ENCODE measurements at regions not wholly inside any gene's neighbourhood (a gene's known extent, or its start where the extent isn't known, plus 50 kb on each side); places are given as distances from the start of the nearest gene placed in this dataset.

DNA sequence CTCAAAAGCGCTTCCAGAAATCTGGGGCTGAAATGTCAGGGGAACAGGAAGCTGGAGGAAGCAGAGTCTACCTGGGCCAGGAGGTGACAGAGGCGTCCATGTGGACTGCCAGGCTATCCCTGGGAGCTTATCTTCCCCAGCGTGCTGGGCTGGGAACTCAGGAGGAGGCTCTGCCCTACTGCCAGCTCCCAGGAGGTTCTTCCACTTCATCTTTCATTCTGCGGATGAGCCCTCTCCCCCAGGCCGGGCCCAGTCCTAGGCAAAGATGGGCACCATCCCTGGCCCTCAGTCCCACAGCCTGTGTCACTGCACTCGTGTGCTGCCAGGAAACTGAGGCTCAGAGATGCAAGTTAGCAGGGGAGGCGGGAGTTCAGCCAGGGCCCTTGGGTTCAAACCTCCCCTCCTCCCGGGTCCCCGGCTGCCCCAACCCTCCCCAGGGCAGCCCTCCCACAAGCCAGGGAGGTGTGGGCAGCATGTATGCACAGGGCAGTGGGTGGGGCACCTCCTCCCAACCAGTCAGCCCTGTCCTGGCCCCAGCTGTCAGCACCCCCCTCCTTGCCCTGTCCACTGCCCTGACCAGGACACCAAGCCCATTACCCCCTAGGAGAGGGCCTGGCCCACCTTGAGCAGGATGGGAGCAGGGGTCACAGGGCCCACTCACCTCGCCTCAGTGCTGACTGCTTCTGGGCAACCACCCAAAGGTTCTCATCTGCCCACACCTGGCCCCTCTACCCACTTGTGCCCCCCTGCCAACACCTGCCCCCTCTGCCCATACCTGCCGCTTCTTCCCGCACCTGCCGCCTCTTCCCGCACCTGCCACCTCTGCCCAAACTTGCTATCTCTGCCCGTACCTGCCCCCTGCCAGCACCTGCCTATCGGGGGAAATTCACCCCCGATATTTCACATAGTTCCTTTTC is 226.0 kb downstream of the NPHP4 start:
- peak; percentile 75 for DNase-seq

DNA sequence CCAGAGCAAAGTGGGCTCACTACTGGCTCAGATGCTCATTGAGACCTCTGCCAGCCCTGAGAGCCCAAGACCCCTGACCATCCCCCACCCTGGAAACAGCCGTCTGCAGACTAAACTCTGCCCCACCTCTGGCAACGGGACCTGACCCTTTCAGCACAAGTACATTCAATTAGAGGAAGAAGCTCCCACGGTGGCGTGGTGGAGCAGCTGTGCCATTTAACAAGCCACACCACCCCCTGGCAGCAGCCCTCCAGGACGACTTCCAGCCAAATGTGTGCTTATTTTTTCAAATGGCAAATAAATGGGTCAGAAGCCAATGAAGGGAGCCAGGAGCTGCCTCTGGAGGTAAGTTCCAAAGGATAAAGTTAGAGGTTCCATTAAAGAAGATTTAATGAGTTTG is 226.7 kb downstream of the NPHP4 start:
- no peak for DNase-seq

DNA sequence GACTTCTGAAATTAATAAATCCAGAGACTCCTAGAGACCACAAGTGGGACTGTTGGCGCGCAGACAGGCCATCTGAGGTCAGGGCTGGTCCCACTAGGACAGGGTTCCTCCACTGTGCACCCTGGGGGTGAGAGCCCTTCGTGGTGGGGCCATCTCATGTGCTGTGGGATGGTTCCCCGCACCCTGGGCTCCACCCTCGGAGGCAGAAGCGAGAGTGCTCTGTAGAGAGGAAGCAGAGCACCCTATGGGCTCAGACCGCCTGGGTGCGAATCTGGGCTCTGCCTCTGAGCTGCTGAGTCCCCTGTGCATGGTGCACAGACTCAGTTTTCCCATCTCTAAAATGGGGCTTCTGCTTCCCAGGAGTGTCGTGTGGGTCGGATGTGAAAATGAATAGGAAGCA is 227.3 kb downstream of the NPHP4 start:
- no peak for DNase-seq

DNA sequence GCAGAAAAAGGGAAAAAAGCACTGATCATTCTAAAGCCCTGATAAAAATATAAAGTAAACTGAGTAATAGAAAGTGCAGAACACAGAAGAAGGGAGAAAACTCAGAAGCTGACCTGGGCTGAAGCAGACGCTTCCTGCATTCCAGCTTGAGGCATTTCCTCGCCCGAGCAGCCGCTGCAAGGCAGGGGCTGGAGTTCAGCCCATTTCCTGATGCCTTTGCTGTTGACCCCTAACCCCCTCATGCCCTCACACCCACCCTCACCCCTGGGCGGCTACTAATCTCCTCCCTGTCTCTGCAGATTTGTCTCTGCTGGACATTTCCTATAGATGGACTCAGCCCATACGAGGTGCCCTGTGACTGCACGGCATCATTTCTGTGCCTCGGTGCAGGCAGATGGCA is 227.8 kb downstream of the NPHP4 start:
- DNase-seq, result no peak

DNA sequence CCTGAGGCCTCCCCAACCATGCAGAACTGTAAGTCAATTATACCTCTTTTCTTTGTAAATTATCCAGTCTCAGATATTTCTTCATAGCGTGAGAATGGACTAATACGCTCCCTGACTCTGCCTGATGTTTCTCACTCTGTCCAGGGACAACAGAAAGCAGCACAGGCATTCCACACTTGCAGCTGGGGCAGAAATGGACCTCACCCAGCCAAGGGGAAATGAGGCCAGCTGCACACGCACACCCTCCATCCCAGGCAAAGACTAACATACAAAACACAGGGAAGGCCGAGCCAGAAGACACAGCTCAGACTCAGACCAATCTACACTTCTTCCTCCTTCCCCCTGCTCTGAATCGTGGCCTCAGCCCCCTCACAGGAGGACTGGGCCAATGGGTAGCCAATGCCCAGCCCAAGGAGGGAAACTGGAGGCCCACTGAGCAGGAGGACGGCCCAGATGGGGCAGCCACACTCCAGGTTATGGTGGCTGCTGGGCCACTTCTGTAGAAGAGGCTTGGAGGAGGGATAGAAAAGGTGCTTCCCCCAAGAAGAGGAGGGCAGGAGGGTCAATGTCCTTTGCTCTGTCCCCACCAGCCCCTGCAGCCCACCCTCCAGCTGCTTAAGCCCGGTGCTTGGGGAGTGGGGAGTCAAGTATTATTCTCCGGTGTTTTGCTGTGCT is 228.4 kb downstream of the NPHP4 start:
- DNase-seq, result no peak

DNA sequence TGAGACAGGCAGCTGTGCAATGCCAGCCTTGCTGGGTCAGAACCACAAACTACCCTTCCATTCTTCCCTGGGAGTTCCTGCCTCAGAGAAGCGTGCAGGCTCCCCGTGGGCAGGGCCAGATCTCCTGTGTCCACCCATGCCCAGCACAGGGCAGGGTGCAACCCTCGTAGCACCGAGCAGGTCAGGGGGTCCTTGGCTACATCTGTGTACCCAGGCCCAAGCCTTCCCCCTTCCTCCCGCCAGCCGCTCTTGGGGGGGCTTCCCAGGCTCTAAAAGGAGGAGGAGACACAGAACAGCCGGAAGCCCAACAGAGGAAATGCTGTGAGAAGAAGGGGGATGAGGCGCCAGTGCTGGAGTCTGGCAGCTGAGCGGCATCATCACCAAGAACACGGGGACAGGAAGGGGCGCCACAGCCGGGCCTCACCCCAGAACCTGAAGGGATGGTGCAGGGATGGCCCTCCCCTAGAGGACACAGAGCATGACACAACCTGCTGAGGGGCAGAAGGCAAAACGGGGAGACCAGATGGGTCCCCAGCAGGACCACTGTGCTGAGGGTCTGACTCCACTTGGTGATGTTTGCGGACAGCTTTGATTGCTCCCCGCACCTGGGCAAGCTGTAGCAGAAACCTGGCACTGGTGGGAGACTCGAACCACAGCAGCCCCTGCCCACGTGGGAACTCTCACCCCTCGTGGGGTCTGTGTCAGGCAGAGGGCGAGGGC is 233.2 kb downstream of the NPHP4 start:
- no peak for DNase-seq

DNA sequence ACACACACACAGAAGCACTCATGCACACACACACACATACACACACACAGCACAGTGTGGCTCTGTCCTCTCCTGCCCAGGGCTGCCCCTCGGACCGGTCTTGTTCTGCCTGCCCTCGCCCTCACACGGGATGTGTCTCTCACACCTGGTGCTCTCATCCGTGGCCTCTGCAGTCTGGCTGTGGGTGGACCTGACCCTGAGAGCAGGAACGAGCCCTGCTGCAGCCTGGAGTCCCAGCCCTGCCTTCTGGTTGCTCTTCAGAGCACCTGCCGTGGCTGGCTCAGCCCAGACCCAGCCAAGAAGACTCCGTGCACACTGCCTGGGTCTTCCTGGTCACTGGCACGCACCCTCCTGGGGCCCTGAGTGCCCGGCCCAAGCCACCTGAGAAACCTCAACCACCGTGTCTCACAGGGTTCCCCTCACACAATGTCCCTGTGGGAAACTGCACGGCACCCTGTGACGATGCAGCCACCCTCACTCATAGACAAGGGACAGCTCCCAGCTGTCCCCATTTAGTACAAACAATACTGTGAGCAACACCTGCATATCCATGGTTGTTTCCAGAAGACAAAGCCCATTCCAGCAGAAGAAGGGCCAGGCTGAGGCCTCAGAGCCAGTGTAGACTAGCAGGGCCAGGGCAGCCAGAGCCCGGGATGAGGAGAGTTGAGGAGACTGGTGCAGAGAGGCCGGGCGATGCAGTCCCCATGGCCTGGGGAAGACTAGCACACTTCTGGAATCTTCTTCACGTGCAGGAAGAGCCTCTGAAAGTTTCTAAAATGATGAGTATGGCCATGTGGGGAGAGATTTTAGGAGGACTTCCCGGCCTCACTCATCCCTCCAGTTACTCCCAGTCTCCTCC is 234.0 kb downstream of the NPHP4 start:
- peak; percentile 46 for DNase-seq

DNA sequence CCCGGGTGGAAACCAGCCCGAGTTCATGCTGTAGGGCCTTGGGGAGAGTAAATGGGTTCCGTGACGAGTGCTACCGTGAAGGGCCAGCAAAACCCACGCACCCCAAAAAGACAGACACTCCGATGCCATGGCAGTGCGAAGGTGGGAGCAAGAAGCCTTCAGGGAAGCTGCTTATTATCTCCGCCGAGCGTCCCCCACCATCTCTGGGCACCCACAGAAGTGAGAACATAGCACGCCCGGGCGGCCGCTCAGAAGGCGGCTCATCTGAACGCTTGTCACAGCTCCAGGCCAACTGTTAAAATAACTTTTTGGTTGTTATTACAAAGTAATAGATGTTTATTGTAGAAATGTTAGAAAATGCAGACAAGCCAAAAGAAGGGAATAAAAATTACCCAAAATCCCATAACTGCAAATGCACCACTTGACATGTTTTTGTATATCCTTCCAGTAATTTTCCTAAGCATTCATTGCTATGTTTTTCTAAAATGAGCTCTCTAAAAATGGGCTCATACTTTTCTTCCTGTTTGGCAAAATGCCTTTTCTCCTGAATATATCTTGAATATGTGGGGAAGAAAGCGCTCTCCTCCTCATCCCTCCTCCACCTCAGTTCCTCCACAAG is 234.9 kb downstream of the NPHP4 start:
- no peak for DNase-seq

DNA sequence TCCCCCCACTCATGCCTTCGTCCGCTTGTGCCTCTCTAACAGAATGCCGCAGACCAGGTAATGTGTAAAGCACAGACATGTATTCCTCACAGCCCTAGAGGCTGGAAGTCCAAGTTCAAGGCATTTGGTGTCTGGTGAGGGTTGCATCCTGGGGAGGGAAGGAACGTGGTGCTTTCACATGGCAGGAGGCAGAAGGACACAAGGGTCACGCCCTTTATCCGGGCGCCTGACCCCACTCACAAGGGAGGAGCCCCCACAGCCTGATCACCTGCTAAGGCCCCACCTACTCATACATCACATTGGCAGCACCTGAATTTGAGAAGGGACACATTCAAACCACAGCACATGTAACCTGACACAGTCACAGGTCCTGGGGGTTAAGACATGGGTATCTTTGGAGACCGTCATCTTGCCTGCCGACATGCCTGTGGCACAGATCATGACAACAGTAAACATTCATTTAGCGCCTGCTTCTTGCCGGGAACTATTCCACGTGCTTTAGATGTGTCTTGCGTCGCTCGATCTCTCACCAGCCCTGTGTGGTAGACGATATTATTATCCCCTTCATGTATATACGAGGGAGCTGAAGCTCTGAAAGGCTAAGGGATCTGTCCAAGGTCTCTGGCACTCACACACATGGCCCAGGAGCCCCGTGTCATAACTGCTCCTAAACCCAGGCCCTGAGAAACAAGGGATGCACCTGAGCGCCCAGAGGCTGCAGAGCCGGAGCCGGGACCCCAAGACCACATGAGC is 235.6 kb downstream of the NPHP4 start:
- no peak for DNase-seq

DNA sequence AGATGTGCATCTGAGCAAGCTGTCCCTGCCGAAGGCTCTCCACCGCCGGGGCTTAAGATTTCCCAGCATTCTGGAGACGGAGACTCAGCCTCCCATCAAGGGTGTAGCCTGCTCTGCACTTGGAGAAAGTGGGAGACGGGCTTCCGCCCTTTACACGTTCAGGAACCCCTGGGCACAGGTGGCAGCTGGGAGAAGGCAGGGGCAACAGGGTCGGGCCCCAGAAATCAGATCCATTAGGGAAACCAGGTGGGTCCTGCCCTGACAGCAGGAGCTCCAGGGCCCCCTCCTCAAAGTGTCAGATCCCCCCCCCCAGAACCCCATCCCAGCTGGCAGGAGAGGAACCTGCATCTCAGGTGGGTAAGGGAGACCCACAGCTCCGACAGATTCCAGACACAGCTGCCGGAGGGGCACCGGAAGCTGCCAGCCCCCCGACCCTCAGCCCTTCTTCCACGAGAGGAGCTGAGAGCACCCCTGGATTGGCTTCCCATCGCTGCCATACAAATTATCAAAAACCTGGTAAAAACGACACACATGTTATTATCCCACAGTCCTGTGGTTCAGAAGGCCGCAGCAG is 236.6 kb downstream of the NPHP4 start:
- no peak for DNase-seq

DNA sequence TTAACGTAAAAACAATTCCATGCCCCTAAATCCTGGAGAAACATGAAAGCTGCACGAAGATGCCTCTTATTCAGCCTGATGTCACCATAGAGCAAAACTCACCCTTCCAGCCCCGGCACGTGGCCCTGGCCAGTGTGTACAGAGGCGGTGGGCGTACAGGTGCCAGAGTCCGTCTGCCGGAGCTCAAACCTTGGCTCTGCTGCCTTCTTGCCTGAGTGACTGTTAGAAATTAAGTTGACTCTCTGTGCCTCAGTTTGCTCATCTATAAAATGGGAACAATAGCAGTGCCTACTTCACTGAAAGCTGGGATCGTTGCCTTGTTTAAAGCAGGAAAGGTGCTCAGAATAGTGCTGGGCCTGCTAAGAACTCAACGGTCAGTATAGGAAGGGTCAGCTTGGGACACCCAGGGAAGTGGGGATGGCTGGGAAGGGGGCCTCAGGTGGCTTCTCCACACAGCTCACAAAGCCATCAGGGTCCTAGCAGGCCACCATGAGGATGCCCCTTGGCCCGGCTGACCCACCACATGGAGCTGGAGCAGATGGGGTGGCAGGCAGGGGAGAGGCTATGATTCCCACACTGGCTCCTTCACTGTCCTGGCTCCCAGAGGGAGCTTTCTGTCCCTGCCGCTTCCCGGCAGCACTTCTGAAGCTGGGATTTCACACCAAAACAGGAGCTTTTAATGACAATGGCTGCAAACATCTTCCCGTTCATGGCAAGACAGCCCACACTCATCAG is 237.2 kb downstream of the NPHP4 start:
- no peak for DNase-seq

DNA sequence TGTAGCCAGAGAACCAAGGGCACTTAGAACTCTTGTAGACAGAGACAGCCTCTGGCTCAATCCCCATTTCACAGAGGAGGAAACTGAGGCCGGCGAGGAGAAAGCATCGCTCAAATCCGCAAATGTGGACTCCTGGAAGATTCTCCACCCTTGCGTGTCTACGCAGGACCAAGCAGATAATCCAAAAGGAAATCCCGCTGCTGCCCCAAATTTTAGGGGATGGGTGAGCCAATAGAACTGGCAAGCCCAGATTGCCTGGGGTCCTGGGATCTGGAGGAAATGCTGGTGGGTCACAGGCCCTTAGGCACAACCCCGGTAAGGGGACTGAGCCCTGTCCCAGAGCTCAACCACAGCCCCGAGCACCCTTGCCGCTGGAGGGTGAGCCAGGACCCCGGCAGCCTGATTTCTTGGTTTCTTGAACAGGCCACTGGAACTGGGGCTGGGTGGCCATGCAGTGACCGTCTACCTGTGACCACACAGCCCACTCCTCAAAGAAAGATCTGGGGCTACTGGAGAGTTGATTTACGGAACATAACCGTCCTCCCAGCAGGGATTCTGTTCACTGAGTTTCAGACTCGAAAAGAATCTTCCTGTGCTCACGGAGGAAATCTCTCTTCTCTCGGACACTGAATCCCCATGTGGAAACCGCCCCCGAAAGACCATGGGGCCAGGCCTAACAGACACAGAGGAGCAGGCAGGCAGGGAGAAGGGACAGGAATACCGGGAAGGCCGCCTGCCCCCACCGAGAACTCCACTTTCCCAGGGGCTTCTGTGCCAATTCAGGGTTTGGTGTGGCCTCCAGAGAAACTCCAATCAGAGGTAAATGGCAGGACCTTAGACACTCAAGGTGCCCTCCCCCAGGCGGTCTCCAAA is 238.4 kb downstream of the NPHP4 start:
- DNase-seq, result no peak

DNA sequence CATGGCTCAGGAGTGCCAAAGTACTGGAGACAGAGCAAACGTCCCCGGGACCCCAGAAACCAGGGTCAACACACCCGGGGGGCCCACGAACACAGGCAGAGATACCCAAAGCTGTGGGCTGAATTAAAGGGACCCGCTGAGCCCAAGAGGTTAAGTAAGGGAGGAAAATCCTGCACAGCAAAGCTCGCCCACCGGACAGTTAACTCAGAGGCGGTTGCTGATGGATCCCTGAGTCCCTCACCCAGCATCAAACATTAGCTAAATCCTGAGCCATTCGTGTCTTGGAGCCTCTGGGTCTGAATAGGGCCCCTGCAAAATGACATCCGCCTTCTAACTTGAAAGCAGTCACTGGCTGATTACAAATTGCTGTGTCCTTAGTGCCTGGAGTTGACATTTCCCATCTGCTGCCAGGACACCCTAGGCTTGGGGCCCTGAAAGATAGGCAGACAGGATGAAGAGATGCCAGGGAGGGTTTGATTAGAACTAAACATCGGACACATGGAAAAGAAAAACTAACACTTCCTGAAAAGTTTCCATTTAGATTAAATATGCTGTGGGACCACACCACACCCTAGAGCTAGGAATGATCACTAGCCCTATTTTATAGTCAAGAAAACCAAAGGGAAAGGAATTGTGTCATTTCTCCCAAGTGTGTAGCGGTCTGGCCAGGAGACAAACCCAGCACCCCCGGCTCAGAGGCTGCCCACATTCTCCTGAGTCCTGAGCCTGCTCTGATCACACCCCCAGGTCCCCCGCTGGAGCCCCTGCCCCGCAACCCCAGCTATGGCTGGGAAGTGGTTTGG is 239.3 kb downstream of the NPHP4 start:
- DNase-seq, result no peak

DNA sequence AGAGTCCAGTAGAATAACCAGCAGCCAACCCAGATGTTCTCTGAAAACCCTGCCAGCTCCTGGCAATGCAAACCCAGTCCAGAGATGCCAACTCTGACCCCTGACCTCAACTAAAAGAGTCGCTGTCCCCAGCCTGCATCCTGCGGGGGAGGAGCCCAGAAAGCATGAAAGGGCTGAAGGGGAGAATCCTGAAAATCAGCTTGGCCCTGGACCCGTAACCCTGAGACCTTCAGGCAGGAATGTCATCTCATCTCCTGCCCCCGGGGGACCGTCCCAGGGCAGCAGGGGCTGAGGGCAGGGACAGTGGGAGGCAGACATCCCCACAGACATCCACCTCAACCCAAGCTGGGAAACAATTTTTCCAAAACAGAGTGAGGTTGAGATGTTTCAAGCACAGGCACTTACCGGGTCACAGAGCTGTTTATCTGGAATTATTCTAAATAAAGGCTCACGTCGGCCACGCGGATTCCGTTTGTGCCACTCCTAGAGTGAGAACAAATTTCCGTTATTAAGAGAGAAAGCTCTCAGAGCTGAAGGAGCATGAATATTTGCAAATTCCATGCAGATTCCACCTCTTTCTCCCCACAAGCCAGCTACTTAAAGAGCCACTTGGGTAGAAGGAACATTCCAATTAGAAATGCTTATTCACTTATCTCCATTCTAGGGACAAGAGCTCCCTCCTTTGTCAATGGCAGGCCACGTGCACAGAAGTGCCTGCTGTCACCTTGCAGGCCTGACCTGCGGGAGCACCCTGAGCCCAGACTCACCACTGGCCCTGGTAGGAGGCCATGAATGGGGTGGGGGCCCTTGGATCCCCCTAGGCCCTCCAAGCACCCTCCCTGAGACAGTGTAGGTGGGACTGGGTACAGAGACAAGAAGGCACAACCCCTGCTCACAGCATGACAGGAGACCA is 240.1 kb downstream of the NPHP4 start:
- no peak for DNase-seq

DNA sequence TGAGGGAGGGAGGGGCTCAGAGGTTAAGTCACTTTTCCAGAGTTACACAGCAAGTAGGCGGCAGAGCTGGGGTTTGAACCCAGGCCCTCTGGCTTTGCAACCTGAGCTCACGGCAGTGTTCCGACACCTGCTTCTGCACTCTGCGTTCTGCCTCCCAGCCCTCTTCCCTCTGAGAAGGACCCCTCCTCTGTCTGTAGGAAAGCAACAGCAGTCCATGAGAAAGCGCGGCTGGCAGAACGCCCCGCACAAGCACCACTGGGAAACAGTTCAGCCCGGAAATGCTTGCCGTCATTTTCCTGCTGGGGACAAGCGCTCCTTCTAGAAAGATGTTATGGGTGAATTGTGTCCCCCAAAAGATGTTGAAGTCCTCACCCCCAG is 241.1 kb downstream of the NPHP4 start:
- no peak for DNase-seq

DNA sequence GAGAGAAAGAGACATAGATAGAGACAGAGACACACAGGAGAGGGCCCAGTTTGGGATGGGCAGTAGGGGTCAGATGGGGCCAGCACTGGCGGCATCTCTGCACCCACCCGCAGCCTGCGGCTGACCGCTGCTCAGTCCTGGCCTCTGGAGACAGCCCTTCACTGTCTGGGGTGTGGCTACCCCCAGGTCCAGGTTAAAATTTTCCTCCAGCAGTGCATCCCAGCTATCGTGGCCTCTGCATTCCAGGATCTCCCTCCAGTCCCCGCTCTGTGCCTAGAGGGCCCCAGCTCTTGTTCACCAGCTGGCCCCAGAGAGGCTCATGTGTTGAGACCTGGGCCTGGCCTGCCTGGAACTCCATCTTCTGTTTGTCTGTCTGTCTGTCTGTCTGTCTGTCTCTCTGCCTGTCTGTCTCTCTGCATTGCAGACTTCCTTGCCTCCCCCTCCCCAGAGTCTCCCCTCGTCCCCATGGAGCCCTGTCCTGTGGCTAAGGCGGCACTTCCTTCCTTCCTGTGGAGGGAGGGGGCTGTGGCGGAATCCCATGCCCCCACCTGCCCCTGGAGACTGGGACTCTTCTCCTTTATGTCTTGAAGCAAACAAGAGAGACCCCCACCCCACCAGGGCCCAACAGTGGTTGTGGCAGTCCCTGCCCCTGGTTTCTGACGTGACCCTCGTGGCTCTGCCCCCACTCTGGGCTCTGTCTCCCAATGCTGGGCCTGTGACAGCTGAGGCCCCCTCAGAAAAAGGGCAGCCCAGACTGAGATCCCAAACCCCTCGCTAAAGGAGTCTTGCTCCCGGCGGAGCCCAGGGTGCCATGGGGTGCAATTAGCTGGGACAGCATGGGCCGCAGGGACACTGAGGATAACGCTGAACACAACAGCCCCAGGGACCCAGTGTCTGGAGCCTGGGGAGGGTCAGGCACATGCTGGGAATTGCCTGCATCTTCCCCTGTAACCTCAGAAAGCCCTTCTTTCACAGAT is 241.8 kb downstream of the NPHP4 start:
- DNase-seq, result no peak

All from NCI-H510A (cell line).